Urinary bladder (tissue), 3 donors: ENCODE measurements at regions not wholly inside any gene's neighbourhood (a gene's known extent, or its start where the extent isn't known, plus 50 kb on each side); places are given as distances from the start of the nearest gene placed in this dataset.
"Not testable (repeated sequence)": the region's sequence is repeated elsewhere in the genome, so short reads cannot be mapped to it uniquely, and the experiment has no call there.

Experiments used
- DNase-seq: peaks from one replicate; pipeline ENCODE4 v3.0.0-alpha.2; 2015; ENCODE audit errors: extremely low spot score
- H3K27ac ChIP-seq: one replicate; pipeline ENCODE4 v1.5.1; 2013; ENCODE audit warnings: low read depth, mild to moderate bottlenecking, moderate library complexity
- H3K36me3 ChIP-seq: one replicate; pipeline ENCODE4 v1.6.1; 2013; ENCODE audit warnings: mild to moderate bottlenecking, moderate library complexity; ENCODE audit not compliant: insufficient read depth
- H3K4me1 ChIP-seq: one replicate; pipeline ENCODE4 v1.6.1; 2013; ENCODE audit warnings: mild to moderate bottlenecking, moderate library complexity; ENCODE audit not compliant: insufficient read depth
- H3K4me3 ChIP-seq: one replicate; pipeline ENCODE4 v1.5.1; 2013; ENCODE audit warnings: low read depth, low read length
- WGBS: extraction: QIAGEN DNeasy Blood & Tissue Kit; methylation state at CpG from one replicate; pipeline ENCODE4 v1.1.7; 2013; 5-methylcytosine and 5-hydroxymethylcytosine counted together
- donor health status: healthy with polysubstance abuse.
- donor health status: healthy.

DNA sequence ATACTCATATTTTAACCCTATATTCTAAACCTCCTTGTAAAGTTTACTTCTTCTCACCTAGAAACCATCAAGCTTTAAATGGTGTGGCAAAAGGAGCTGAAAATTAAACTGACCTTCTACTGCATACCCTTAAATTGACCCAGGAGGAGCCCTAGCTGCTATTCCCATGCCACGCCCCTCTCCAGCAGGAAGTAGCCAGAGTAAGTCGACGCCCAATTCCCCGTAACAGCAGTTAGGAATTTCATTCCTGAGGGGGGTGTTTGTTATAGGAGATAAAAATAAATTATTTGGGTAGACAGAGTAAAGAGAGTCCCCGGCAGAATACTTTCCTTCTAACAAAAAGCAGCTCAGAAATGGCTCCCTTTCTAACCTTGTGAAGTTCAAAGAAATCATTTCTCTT lies 111.8 kb upstream of the FAM174A start:
- Histone ChIP-seq H3K36me3 (no peaks in the 10 kb centered on the region), H3K27ac (no peak overlapping the region), H3K4me3 (no peak overlapping the region), H3K4me1 (no peaks in the 10 kb centered on the region)
- no peak for DNase-seq
- 70% methylated on average over 5 of the region's 5 CpGs for WGBS

DNA sequence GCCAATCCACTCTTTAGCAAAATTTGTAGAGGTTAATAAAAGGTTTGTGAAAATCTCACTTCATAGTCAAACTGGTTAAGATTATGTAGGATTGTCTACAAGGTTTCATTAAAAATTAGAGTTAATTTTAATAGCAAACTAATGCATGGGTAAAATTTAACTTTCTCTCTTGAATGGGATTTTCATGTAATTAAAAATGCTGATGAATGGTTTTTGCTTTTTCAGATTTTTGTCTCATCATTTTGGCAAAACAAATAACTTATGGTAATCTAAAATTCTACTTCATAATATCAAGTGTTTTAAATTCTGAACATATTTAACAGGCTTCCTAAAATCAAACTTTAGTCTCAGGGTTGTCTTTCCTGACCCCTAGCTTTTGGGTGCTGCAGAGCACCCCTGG lies 113.8 kb upstream of the FAM174A start:
- H3K36me3 ChIP-seq = no peaks in the 10 kb centered on the region
- no peaks in the 10 kb centered on the region for H3K4me1 ChIP-seq
- no peak overlapping the region for H3K4me3 ChIP-seq
- no peak for DNase-seq
- no peak overlapping the region for H3K27ac ChIP-seq

- 62% methylated on average over 1 of the region's 1 CpG for whole genome bisulfite sequencing
- H3K36me3 ChIP-seq = no peaks in the 10 kb centered on the region
- no peak overlapping the region for H3K4me3 ChIP-seq
These were observed 116.9 kb upstream of the FAM174A start for GRCh38 chr5:100418231-100418630.

GRCh38 chr5:100409660-100410151 lies 125.5 kb upstream of the FAM174A start:
- 32% methylated on average over 3 of the region's 3 CpGs for WGBS
- Histone ChIP-seq H3K4me3 (no peak overlapping the region), H3K36me3 (no peaks in the 10 kb centered on the region), H3K4me1 (no peaks in the 10 kb centered on the region), H3K27ac (no peak overlapping the region)
- DNase-seq = no peak

More at GRCh38 chr5:100418231-100418630, 116.9 kb upstream of the FAM174A start:
- Histone ChIP-seq H3K4me1 (no peaks in the 10 kb centered on the region), H3K27ac (no peak overlapping the region)
- DNase-seq = no peak

- 96% methylated on average over 3 of the region's 3 CpGs for WGBS
- no peak overlapping the region for H3K4me3 ChIP-seq
- no peak overlapping the region for H3K27ac ChIP-seq
- no peaks in the 10 kb centered on the region for H3K36me3 ChIP-seq
- no peaks in the 10 kb centered on the region for H3K4me1 ChIP-seq
- no peak for DNase-seq
These were observed 128.1 kb upstream of the FAM174A start for GRCh38 chr5:100407053-100407452.

DNA sequence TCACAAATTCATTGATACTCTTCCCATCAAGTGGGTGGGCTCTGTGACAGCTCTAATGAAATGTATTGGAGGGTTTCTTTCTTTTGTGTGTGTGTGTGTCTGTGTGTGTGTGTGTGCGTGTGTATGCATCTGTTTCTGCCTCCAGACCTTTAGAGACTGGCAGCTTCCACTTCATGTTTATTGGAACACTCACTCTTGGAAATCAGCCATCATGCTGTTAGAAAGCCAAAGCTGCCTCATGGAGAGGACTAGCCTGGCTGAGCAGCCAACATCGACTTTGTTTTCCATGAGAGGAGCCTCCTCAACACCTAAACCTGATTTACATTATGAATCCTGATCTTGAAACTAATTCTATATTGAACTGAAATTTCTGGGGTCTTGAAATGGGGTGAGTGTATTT lies 128.5 kb upstream of the FAM174A start:
- H3K4me1 ChIP-seq = no peaks in the 10 kb centered on the region
- H3K36me3 ChIP-seq = no peaks in the 10 kb centered on the region
- H3K4me3 ChIP-seq = no peak overlapping the region
- H3K27ac ChIP-seq = no peak overlapping the region
- DNase-seq = no peak
- 40% methylated on average over 2 of the region's 2 CpGs for WGBS

DNA sequence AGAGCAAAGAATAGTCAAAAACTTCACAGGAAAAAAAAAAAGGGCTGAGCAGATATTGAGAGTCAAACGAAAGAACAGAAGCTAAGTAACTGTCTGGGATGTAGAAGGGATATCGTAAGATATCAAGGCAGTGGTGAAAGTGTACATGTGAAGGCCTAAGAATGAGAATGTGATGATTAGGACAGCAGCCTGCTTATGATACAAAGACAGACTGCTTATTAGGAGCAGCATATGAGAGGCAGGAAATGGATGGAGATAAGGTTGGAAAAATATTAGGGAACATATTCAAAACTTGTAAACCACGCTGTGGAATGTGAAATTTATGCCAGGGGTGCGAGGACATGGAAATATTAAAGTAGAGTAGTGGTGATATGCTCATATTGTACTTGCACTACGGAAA lies 133.1 kb upstream of the FAM174A start:
- no peak overlapping the region for H3K4me3 ChIP-seq
- no peaks in the 10 kb centered on the region for H3K36me3 ChIP-seq
- 39% methylated on average over 5 of the region's 5 CpGs for WGBS
- no peak overlapping the region for H3K27ac ChIP-seq
- no peak for DNase-seq
- H3K4me1 ChIP-seq = no peaks in the 10 kb centered on the region

GRCh38 chr5:100401149-100401548 lies 134.0 kb upstream of the FAM174A start:
- no peak for DNase-seq
- Histone ChIP-seq H3K4me3 (no peak overlapping the region), H3K36me3 (no peaks in the 10 kb centered on the region)

DNA sequence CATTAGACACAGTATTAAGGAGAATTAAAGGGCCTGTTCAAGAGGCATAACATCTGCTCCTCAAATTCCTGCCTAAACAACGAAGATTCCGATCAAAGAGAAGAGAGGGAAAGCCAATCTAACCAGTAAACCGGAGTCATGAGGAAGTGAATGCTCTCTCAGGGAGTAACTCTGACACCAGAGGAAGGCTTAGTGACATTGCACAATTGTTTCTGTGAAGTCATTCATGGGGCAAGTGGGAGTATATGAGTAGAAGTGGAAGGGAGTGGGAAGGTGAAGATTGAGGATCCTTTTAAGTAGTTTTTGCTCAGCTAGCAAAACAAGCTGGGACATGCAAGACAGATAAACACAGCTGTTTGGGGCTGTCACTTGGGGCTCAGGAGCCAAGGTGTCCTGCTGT lies 136.4 kb upstream of the FAM174A start:
- not testable (repeated sequence) for H3K36me3 ChIP-seq, H3K4me1 ChIP-seq, DNase-seq, H3K27ac ChIP-seq, H3K4me3 ChIP-seq
- WGBS = 39% methylated on average over 3 of the region's 3 CpGs

More at GRCh38 chr5:100401149-100401548, 134.0 kb upstream of the FAM174A start:
- Histone ChIP-seq H3K27ac (no peak overlapping the region), H3K4me1 (no peaks in the 10 kb centered on the region)

GRCh38 chr5:100379254-100379858 lies 155.8 kb upstream of the FAM174A start:
- not testable (repeated sequence) for H3K4me1 ChIP-seq, H3K4me3 ChIP-seq, DNase-seq, H3K27ac ChIP-seq, H3K36me3 ChIP-seq
- WGBS = 92% methylated on average over 19 of the region's 19 CpGs

GRCh38 chr5:100364757-100365478 lies 170.3 kb upstream of the FAM174A start:
- not testable (repeated sequence) for H3K4me3 ChIP-seq, DNase-seq, H3K36me3 ChIP-seq, H3K27ac ChIP-seq, H3K4me1 ChIP-seq
- WGBS = 48% methylated on average over 5 of the region's 5 CpGs

DNA sequence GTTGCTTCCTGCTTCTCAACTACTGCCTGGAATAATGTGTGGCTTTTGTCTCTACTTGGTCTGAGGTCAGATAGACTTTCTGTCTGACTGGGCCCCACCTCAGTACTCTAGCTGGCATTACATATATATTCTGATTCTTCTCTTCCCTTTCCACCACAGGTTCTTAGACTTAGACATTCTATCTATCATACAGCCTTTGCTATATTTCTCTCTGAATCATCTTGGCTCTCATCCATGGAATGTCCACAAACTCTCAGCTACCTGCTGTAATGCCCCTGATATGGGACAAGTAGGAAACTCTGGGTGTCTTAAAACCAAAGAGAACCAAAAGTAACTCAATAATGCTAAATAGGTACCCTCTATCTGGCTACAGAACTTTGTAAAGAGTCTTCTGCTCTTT lies 170.8 kb upstream of the FAM174A start:
- not testable (repeated sequence) for H3K4me1 ChIP-seq, H3K36me3 ChIP-seq, DNase-seq, H3K27ac ChIP-seq, H3K4me3 ChIP-seq

DNA sequence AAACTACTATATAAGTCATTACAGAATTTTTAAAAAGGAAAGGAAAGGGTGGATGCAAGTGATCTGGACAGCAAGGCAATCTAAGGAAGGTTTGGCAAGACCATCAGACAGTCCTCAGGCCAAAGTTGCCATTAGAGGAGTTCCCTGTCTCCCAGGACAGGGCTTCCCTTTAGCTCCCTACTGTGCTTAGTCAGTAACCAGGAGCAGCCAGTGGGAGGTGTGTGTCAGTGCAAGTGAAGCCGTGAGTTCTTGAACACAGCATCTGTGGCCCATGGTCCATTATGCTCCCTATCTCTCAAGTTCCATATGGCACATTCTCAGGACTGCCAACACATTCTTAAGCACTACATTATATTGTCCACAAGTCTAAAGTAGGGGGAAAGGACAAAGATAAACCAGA lies 175.2 kb upstream of the FAM174A start:
- 100% methylated on average over 1 of the region's 1 CpG for WGBS
- not testable (repeated sequence) for H3K36me3 ChIP-seq, H3K27ac ChIP-seq, H3K4me1 ChIP-seq, H3K4me3 ChIP-seq, DNase-seq

- not testable (repeated sequence) for H3K36me3 ChIP-seq, H3K4me1 ChIP-seq, H3K27ac ChIP-seq, H3K4me3 ChIP-seq, DNase-seq
- 68% methylated on average over 2 of the region's 2 CpGs for WGBS
These were observed 188.9 kb upstream of the FAM174A start for GRCh38 chr5:100346269-100346668.
